GM12864 (cell line): ENCODE measurements at regions not wholly inside any gene's neighbourhood (a gene's known extent, or its start where the extent isn't known, plus 50 kb on each side); places are given as distances from the start of the nearest gene placed in this dataset.
A peak's percentile ranks its signal among the peaks of the same experiment; 100 is the strongest.

Experiments used
- DNase-seq: peaks from one replicate; pipeline ENCODE4 v3.0.0-alpha.2; 2011; ENCODE audit warnings: low read depth
- H3K4me3 ChIP-seq: 2 replicates; pipeline ENCODE4 v1.5.1; 2011; ENCODE audit warnings: mild to moderate bottlenecking, low read depth, low read length, control low read depth
- CTCF ChIP-seq: IDR thresholded peaks from 2 replicates; pipeline ENCODE4 v1.5.1; 2011; ENCODE audit warnings: low read depth, mild to moderate bottlenecking, moderate library complexity, low read length, control low read depth, inconsistent platforms; ENCODE audit errors: missing control alignments

- no peak for DNase-seq
- no peak overlapping the region for H3K4me3 ChIP-seq
- peak; percentile 63 for TF ChIP-seq CTCF
These were observed 101.2 kb upstream of the STXBP6 start for GRCh38 chr14:25150934-25151790.

- DNase-seq = no peak
- no peak for TF ChIP-seq CTCF
- H3K4me3 ChIP-seq = no peak overlapping the region
These were observed 100.5 kb upstream of the STXBP6 start for GRCh38 chr14:25150401-25150800.

- H3K4me3 ChIP-seq = no peak overlapping the region
- no peak for DNase-seq
- TF ChIP-seq CTCF = no peak
These were observed 90.5 kb upstream of the STXBP6 start for GRCh38 chr14:25140411-25140810.

GRCh38 chr14:25136811-25137210 is 86.9 kb upstream of the STXBP6 start:
- no peak for TF ChIP-seq CTCF
- no peak overlapping the region for H3K4me3 ChIP-seq
- DNase-seq = no peak

- no peak for DNase-seq
- no peak for TF ChIP-seq CTCF
- no peak overlapping the region for H3K4me3 ChIP-seq
These were observed 84.2 kb upstream of the STXBP6 start for GRCh38 chr14:25134184-25134583.

- no peak for DNase-seq
- no peak overlapping the region for H3K4me3 ChIP-seq
- peak; percentile 85 for TF ChIP-seq CTCF
These were observed 82.9 kb upstream of the STXBP6 start for GRCh38 chr14:25132732-25133422.

GRCh38 chr14:25132094-25132493 is 82.1 kb upstream of the STXBP6 start:
- H3K4me3 ChIP-seq = no peak overlapping the region
- DNase-seq = no peak
- no peak for TF ChIP-seq CTCF
